GM10266 (cell line): ENCODE measurements at regions not wholly inside any gene's neighbourhood (a gene's known extent, or its start where the extent isn't known, plus 50 kb on each side); places are given as distances from the start of the nearest gene placed in this dataset.

Experiments
- DNase-seq: peaks from one replicate; pipeline ENCODE4 v3.0.0; 2012; ENCODE audit errors: extremely low spot score
- TF ChIP-seq, protein P1 (sequence below): IDR thresholded peaks from 2 replicates; pipeline ENCODE4 v1.5.1; 2012; ENCODE audit warnings: mild to moderate bottlenecking, low read depth; ENCODE audit not compliant: control insufficient read depth, insufficient read depth; ENCODE audit errors: missing control alignments

DNA sequence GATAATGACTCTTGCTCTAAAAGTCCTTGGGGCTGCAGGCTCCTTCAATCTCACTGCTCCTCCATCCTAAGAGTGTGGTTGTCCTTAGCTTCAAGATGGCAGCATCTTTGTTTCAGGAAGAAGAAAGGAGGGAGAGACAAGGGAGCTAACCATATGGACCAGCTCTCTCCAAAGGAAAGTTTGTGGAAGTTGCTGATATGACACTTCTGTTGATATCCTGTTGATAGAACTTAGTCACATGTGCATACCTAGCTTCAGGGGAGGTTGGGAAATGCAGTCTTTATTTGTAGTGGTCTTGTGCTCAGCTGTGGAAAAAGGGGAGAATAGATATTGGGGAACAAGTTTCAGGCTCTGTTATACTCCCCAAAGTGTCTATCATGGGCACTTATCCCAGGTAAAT is 186.9 kb downstream of the GIPC2 start:
- TF ChIP-seq, protein P1, sequence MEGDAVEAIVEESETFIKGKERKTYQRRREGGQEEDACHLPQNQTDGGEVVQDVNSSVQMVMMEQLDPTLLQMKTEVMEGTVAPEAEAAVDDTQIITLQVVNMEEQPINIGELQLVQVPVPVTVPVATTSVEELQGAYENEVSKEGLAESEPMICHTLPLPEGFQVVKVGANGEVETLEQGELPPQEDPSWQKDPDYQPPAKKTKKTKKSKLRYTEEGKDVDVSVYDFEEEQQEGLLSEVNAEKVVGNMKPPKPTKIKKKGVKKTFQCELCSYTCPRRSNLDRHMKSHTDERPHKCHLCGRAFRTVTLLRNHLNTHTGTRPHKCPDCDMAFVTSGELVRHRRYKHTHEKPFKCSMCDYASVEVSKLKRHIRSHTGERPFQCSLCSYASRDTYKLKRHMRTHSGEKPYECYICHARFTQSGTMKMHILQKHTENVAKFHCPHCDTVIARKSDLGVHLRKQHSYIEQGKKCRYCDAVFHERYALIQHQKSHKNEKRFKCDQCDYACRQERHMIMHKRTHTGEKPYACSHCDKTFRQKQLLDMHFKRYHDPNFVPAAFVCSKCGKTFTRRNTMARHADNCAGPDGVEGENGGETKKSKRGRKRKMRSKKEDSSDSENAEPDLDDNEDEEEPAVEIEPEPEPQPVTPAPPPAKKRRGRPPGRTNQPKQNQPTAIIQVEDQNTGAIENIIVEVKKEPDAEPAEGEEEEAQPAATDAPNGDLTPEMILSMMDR = no peak
- no peak for DNase-seq

DNA sequence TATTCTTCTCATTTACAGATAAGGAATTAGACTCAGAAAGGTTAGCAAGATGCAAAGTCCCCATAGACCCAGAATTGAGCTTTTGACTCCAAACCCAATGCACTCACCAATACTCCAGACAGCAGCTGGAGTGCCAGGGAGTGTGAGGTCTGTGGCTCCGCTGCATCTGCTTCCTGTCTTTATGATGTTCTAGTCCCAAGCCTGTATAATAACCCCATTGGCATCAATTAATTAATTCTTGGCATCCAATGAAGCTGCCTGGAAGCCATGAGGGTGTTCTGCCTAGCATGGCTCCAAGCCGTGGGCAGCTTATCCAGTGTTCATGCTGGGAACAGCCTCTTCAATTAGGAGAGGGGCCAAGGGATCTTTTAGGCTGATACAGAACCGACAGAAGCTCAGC is 188.7 kb downstream of the GIPC2 start:
- TF ChIP-seq, protein P1 = no peak
- no peak for DNase-seq

DNA sequence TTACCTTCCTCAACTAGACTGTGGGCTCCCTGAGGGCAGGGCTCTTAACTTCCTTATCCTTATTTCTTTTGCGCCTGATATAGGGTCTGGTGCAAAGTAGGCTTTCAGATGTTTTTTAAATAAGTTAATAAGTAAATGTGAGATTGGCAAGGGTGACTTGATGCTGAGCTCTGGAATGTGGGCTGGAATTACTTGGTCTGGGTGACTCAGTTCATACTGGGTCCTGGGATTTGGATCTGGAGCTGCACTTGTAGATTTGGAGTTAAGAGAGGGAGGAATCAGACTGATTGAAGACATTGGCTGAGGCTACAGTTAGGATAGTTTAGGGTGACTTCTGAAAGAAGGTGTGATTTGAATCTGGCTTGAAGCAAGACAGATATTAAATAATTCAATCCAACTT is 190.9 kb downstream of the GIPC2 start:
- TF ChIP-seq, protein P1 = no peak
- no peak for DNase-seq

DNA sequence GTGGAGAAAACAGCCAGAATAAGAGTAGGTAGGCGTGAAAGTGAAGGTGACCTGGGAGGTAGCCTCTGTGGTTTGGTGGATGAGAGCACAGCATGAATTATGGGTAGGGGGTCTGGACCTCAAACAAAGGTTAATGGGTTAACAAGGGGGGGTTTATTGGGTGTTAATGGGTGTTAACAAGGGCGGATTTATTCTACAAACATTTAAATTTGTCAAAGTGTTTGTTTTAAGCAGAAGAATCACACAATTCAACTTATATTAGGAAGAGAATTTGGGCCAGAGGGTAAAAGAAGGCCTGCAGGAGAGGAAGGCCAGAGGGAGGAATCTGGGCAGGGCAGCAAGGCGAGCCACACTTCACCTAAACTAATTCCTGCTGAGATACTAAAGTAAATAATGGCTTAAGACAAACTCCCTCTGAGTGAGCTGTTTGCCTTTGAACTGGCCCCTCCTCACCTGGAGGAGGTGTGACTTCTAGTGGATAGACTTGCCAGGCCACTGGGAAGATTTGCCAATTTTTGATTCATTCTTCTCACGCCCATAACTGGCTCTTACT is 191.7 kb downstream of the GIPC2 start:
- DNase-seq = no peak
- TF ChIP-seq, protein P1 = no peak

GRCh38 chr1:78240191-78240590 is 194.4 kb downstream of the GIPC2 start:
- DNase-seq = no peak
- TF ChIP-seq, protein P1 = no peak

DNA sequence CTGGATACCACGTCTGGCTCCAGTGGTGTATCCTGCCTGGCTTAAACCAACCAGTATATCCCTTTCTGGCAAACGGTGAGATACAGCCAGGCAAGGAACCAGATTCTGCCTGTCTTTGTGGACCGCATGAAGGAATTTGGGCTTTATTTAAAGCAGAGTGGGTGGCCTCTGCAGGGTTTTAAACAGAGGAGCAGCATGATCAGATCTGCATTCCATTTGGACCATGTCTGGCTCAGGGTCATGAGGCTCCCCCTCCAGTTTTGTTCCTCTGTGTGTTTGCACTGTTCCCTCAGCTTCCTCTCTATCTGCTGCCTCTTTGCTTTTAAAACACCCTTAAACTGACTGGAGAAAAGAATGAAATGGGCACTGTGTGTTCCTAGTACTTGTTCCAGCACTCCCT is 195.0 kb downstream of the GIPC2 start:
- TF ChIP-seq, protein P1 = no peak

GRCh38 chr1:78247079-78247478 is 201.3 kb downstream of the GIPC2 start:
- TF ChIP-seq, protein P1 = no peak
- no peak for DNase-seq

More for the DNA sequence above, 195.0 kb downstream of the GIPC2 start:
- no peak for DNase-seq
